Peyer's patch (tissue), 4 donors: ENCODE measurements at regions not wholly inside any gene's neighbourhood (a gene's known extent, or its start where the extent isn't known, plus 50 kb on each side); places are given as distances from the start of the nearest gene placed in this dataset.

Source experiments
- DNase-seq, 3 donors: peaks; one replicate each; pipeline ENCODE4 v3.0.0-alpha.2; 2017 to 2019
- H3K27ac ChIP-seq, 4 donors: fragments of 200-600 bp; sonication (generic); one replicate each; pipeline ENCODE4 v1.5.1; 2016 to 2019
- H3K27me3 ChIP-seq, 2 donors: fragments of 200-600 bp; sonication (generic); one replicate each; pipeline ENCODE4 v1.5.1; 2019
- H3K36me3 ChIP-seq, 3 donors: fragments of 200-600 bp; sonication (generic); one replicate each; pipeline ENCODE4 v1.5.1; 2016 to 2019
- H3K4me1 ChIP-seq, 4 donors: fragments of 200-600 bp; sonication (generic); one replicate each; pipeline ENCODE4 v1.5.1; 2016 to 2019
- H3K4me3 ChIP-seq, 4 donors: fragments of 200-600 bp; sonication (generic); 1 replicate in 3 of 4; 2 replicates in 1 of 4; pipeline ENCODE4 v1.5.1; 2016 to 2019; ENCODE audit warnings: mild to moderate bottlenecking in 1 of 4
- H3K9me3 ChIP-seq, 4 donors: fragments of 200-600 bp; sonication (generic); one replicate each; pipeline ENCODE4 v1.5.1; 2016 to 2019; ENCODE audit warnings: mild to moderate bottlenecking in 1 of 4
- POLR2A ChIP-seq, 2 donors: fragments of 450-650 bp; IDR thresholded peaks; one replicate each; pipeline ENCODE4 v1.5.1; 2017; ENCODE audit warnings: antibody characterized with exemption in 2 of 2, mild to moderate bottlenecking in 2 of 2, moderate library complexity in 2 of 2
- TF ChIP-seq, protein P1 (sequence below), 6 experiments: fragments of 450-650 bp in 4 of 6; fragments of 200-600 bp in 2 of 6; sonication (generic) in 1 of 6; IDR thresholded peaks; one replicate each; pipeline ENCODE4 v1.5.1; 2017 to 2019; ENCODE audit warnings: antibody characterized with exemption in 6 of 6, mild to moderate bottlenecking in 3 of 6, moderate library complexity in 1 of 6

DNA sequence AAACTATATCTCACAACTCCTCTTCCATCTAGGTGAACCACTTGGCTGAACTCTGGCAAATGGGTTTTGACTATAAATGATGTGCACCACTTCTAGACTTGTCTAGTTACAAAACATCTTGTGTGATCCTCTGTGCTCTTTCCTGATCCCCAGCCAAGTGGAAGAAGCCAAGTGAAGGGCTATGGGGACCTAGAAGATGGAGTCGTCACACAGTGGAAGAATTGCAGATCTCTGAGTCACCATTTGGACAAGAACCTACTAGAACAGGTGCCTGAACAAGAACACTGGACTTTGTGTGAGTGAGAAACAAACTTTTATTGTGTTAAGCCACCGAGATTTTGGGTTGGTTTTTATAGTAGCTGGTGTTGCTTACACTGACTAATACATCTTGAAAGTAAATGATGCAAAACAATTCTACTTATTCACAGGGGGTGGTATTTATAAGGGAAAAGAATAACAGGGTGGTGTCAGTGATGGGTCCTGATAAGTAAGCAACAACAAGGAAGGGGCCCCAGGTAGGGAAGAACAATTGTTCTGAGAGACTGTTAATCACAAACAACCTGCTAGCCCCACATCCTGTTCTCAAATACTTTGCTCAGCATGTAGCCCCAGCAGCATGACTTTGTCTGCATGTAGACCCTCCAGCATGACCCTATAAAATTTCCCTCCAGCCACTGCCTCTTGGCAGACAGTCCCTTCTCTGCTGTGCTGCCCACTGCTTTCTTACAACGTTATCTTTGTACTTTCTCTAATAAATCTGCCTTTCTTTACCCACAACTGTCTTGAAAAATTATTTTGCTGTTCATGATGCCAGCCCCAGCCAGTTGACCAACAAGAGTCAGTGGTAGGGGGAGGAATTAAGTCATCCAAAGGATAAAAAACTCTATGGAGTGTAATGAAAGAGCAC, 280.7 kb upstream of the PLET1 start:
- Histone ChIP-seq H3K4me1 (no peaks in the 10 kb centered on the region), H3K27me3 (no peaks in the 10 kb centered on the region), H3K9me3 (no peaks in the 10 kb centered on the region), H3K27ac (no peak overlapping the region), H3K36me3 (no peaks in the 10 kb centered on the region), H3K4me3 (no peak overlapping the region)
- no peak for DNase-seq
- TF ChIP-seq, protein P1, sequence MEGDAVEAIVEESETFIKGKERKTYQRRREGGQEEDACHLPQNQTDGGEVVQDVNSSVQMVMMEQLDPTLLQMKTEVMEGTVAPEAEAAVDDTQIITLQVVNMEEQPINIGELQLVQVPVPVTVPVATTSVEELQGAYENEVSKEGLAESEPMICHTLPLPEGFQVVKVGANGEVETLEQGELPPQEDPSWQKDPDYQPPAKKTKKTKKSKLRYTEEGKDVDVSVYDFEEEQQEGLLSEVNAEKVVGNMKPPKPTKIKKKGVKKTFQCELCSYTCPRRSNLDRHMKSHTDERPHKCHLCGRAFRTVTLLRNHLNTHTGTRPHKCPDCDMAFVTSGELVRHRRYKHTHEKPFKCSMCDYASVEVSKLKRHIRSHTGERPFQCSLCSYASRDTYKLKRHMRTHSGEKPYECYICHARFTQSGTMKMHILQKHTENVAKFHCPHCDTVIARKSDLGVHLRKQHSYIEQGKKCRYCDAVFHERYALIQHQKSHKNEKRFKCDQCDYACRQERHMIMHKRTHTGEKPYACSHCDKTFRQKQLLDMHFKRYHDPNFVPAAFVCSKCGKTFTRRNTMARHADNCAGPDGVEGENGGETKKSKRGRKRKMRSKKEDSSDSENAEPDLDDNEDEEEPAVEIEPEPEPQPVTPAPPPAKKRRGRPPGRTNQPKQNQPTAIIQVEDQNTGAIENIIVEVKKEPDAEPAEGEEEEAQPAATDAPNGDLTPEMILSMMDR (IDR thresholded peaks at IDR 0.05): no peak
- no peak for TF ChIP-seq POLR2A (IDR thresholded peaks at IDR 0.05)

DNA sequence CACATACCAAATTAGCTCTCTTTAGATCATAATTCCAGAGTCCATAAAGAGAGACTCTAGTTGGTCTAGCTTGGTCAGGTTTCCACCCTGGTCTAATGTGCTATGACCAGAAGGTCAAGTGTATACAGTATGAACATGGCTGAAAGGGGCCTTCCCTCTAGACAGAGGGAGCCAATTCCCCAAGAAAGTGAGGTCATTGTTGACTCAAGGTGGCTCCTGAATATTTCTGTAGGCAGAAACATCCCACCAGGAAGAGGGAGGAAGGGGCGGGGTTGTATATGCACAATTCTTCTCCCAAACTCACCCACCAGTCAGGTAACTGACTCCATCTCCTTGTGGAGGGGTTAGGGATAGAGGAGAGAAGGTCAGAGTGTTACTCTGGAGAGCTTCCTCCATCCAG, 281.8 kb upstream of the PLET1 start:
- no peak overlapping the region for H3K4me3 ChIP-seq
- no peaks in the 10 kb centered on the region for H3K36me3 ChIP-seq
- H3K9me3 ChIP-seq: no peaks in the 10 kb centered on the region
- no peaks in the 10 kb centered on the region for H3K4me1 ChIP-seq
- H3K27ac ChIP-seq: no peak overlapping the region
- no peak for TF ChIP-seq POLR2A (IDR thresholded peaks at IDR 0.05)
- TF ChIP-seq, protein P1 (IDR thresholded peaks at IDR 0.05): no peak
- H3K27me3 ChIP-seq: no peaks in the 10 kb centered on the region
- no peak for DNase-seq

DNA sequence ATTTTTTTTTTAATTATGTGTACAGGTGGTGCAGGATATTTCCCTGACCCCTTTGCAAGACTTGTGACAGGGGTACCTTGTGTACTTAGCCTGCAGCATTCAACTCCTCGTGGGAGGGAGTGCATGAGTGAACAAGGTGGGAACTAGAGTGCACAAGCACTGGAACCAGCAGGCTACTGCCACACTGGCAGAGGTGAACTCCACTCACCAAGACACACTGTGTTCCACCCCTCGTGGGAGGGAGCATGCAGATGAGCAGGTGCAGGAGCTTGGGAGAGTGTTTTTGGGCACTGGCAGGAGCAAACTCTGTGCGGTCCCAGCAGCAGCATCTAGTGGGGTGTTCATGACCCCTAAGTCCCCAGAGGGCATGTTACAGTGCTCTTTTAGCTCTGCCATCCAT, 282.7 kb upstream of the PLET1 start:
- H3K36me3 ChIP-seq: no peaks in the 10 kb centered on the region
- TF ChIP-seq POLR2A (IDR thresholded peaks at IDR 0.05): no peak
- TF ChIP-seq, protein P1 (IDR thresholded peaks at IDR 0.05): no peak
- no peaks in the 10 kb centered on the region for H3K27me3 ChIP-seq
- H3K4me3 ChIP-seq: no peak overlapping the region
- no peak for DNase-seq
- H3K27ac ChIP-seq: no peak overlapping the region
- H3K4me1 ChIP-seq: no peaks in the 10 kb centered on the region
- H3K9me3 ChIP-seq: no peaks in the 10 kb centered on the region

DNA sequence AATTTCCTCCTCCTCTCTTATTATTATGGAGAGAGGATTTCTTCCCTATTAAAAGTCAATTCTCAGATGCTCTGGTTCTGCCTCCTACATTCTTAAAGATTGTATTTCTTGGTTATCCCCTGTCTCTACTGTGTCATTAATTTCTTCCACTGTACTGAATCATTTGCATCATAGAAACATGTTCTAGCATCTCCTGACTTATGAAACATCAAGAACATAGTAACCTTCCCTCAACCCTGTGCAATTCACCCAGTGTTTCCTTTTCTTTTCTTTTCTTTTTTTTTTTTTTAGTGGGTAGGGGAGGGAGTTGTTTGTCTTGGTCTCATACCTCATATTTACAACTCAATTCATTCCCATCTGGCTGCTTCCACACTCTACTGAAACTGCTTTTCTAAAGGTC, 288.0 kb upstream of the PLET1 start:
- TF ChIP-seq, protein P1 (IDR thresholded peaks at IDR 0.05): no peak
- TF ChIP-seq POLR2A (IDR thresholded peaks at IDR 0.05): no peak
- no peaks in the 10 kb centered on the region for H3K36me3 ChIP-seq
- H3K4me1 ChIP-seq: no peaks in the 10 kb centered on the region
- no peak overlapping the region for H3K27ac ChIP-seq
- DNase-seq: no peak
- H3K27me3 ChIP-seq: no peaks in the 10 kb centered on the region
- no peaks in the 10 kb centered on the region for H3K9me3 ChIP-seq
- no peak overlapping the region for H3K4me3 ChIP-seq

DNA sequence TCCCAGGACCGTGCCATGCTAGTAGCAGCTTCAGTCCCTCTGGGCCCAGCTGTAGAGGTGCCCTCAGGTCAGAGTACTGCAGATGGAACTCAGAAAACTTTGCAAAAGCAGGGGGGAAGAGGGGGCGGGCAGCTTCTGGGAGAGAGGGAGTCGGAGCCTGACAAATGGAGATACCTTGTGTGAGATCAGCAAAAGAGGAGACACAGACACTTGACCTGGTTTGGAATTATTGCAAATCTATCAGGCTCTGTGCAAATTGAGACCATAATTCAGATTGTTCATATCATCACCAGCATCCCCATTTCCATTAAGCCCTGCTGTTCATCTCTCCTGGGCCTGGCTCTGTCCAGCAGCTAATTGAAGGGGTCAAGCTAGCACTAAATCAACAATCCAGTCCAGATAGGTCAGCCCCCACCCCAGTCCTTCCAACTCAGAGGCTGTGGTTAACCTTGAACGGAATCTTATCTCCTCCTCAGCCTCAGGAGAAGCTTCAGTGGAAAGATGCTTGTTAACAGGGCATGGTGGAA, 292.6 kb upstream of the PLET1 start:
- no peaks in the 10 kb centered on the region for H3K36me3 ChIP-seq
- no peak overlapping the region for H3K4me3 ChIP-seq
- no peaks in the 10 kb centered on the region for H3K27me3 ChIP-seq
- H3K4me1 ChIP-seq: no peaks in the 10 kb centered on the region
- no peaks in the 10 kb centered on the region for H3K9me3 ChIP-seq
- no peak overlapping the region for H3K27ac ChIP-seq
- TF ChIP-seq, protein P1 (IDR thresholded peaks at IDR 0.05): no peak
- TF ChIP-seq POLR2A (IDR thresholded peaks at IDR 0.05): no peak
- no peak for DNase-seq
